ENCODE measurements at regions not wholly inside any gene's neighbourhood (a gene's known extent, or its start where the extent isn't known, plus 50 kb on each side); places are given as distances from the start of the nearest gene placed in this dataset.

GRCh38 chr20:39767352-39767751 lies 805.2 kb downstream of the DHX35 start:
- TF ChIP-seq CTCF (IDR thresholded peaks at IDR 0.05), result no peak
- H3K27ac ChIP-seq (ENCODE audit: low read depth in 1 of 2, low read length in 2 of 2), result no peak overlapping the region
- H3K36me3 Mint-ChIP-seq (ENCODE audit: low read depth), result no peaks in the 10 kb centered on the region
- H3K9me3 ChIP-seq (ENCODE audit: control insufficient read depth in 1 of 2, insufficient read depth in 1 of 2, low read length in 2 of 2), result peaks cover 0 to 3% of the 10 kb centered on the region in 2 experiments
- intact Hi-C loops (cut with DNase I, micrococcal nuclease), result no loop called here
- no peaks in the 10 kb centered on the region for H3K36me3 ChIP-seq (ENCODE audit: insufficient read depth, low read length)
- H3K4me1 ChIP-seq (ENCODE audit: insufficient read depth, low read length), result no peaks in the 10 kb centered on the region
- peaks cover 5% of the 10 kb centered on the region for H3K9me3 Mint-ChIP-seq
- no peak for DNase-seq
- H3K27me3 ChIP-seq (ENCODE audit: control insufficient read depth in 1 of 2, insufficient read depth in 2 of 2, low read length in 2 of 2), result no peaks in the 10 kb centered on the region
- H3K4me3 Mint-ChIP-seq, result no peak overlapping the region
- no peaks in the 10 kb centered on the region for H3K4me1 Mint-ChIP-seq (ENCODE audit: low read depth)
- ChIA-PET POLR2A (no interaction called here), CTCF (no interaction called here)
- H3K4me3 ChIP-seq (ENCODE audit: low read length), result no peak overlapping the region
- H3K27ac Mint-ChIP-seq, result no peak overlapping the region
- no peak for ATAC-seq (ENCODE audit: poor library complexity)
- H3K27me3 Mint-ChIP-seq, result no peaks in the 10 kb centered on the region

DNA sequence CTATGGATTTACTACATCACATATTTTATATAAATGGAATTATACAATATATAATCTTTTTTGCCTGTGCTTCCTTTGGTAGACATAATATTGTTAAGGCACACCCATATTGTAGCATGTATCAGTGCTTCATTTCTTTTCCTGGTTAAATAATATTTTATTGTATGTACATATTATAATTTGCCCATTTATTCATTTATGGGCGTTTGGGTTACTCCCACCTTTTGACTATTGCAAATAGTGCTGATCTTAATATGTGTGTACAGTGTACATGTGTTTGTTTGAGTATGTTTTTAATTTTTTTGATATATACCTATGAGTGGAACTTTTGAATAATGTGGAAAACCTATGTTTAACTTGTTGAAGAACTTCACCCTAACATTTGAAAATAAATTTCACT lies 804.2 kb downstream of the DHX35 start:
- H3K4me3 ChIP-seq (ENCODE audit: low read length), result no peak overlapping the region
- Mint-ChIP-seq H3K27me3 (no peaks in the 10 kb centered on the region), H3K4me1 (ENCODE audit: low read depth) (no peaks in the 10 kb centered on the region), H3K9me3 (peaks cover 5% of the 10 kb centered on the region), H3K27ac (no peak overlapping the region), H3K4me3 (no peak overlapping the region), H3K36me3 (ENCODE audit: low read depth) (no peaks in the 10 kb centered on the region)
- POLR2A ChIA-PET, result no interaction called here
- H3K9me3 ChIP-seq (ENCODE audit: control insufficient read depth in 1 of 2, insufficient read depth in 1 of 2, low read length in 2 of 2), result peaks cover 0 to 3% of the 10 kb centered on the region in 2 experiments
- CTCF ChIA-PET, result no interaction called here
- H3K27ac ChIP-seq (ENCODE audit: low read depth in 1 of 2, low read length in 2 of 2), result no peak overlapping the region
- TF ChIP-seq CTCF (IDR thresholded peaks at IDR 0.05), result no peak
- ATAC-seq (ENCODE audit: poor library complexity) (no peak), DNase-seq (no peak)
- intact Hi-C loops (cut with DNase I, micrococcal nuclease), result no loop called here
- H3K36me3 ChIP-seq (ENCODE audit: insufficient read depth, low read length), result no peaks in the 10 kb centered on the region
- H3K4me1 ChIP-seq (ENCODE audit: insufficient read depth, low read length), result no peaks in the 10 kb centered on the region
- no peaks in the 10 kb centered on the region for H3K27me3 ChIP-seq (ENCODE audit: control insufficient read depth in 1 of 2, insufficient read depth in 2 of 2, low read length in 2 of 2)

- H3K36me3 ChIP-seq (ENCODE audit: insufficient read depth, low read length), result no peaks in the 10 kb centered on the region
- no peaks in the 10 kb centered on the region for H3K4me1 Mint-ChIP-seq (ENCODE audit: low read depth)
- no peaks in the 10 kb centered on the region for H3K27me3 Mint-ChIP-seq
- H3K27ac ChIP-seq (ENCODE audit: low read depth in 1 of 2, low read length in 2 of 2), result no peak overlapping the region
- no peaks in the 10 kb centered on the region for H3K4me1 ChIP-seq (ENCODE audit: insufficient read depth, low read length)
- H3K4me3 ChIP-seq (ENCODE audit: low read length), result no peak overlapping the region
- H3K4me3 Mint-ChIP-seq, result no peak overlapping the region
- DNase-seq, result no peak
- peaks cover 5% of the 10 kb centered on the region for H3K9me3 Mint-ChIP-seq
- CTCF ChIA-PET, result no interaction called here
- no peak overlapping the region for H3K27ac Mint-ChIP-seq
- TF ChIP-seq CTCF (IDR thresholded peaks at IDR 0.05), result no peak
- POLR2A ChIA-PET, result no interaction called here
- no peaks in the 10 kb centered on the region for H3K36me3 Mint-ChIP-seq (ENCODE audit: low read depth)
- ATAC-seq (ENCODE audit: poor library complexity), result no peak
- no peaks in the 10 kb centered on the region for H3K9me3 ChIP-seq (ENCODE audit: control insufficient read depth in 1 of 2, insufficient read depth in 1 of 2, low read length in 2 of 2)
- intact Hi-C loops (cut with DNase I, micrococcal nuclease), result no loop called here
- no peaks in the 10 kb centered on the region for H3K27me3 ChIP-seq (ENCODE audit: control insufficient read depth in 1 of 2, insufficient read depth in 2 of 2, low read length in 2 of 2)
These were observed 800.6 kb downstream of the DHX35 start for GRCh38 chr20:39762716-39763115.
